Mammary epithelial cell (primary cell): ENCODE measurements at regions not wholly inside any gene's neighbourhood (a gene's known extent, or its start where the extent isn't known, plus 50 kb on each side); places are given as distances from the start of the nearest gene placed in this dataset.

ENCODE experiments used
- EZH2 ChIP-seq: IDR thresholded peaks from 2 replicates; pipeline ENCODE4 v1.6.1; 2012; ENCODE audit warnings: low read length, inconsistent platforms, borderline replicate concordance
- TF ChIP-seq, protein P1 (sequence below), 2 donors: IDR thresholded peaks in 1 of 2; conservative IDR thresholded peaks in 1 of 2; 2 replicates each; pipeline ENCODE4 v1.5.1; 2011 to 2012; ENCODE audit warnings: inconsistent platforms in 2 of 2, low read length in 2 of 2, mild to moderate bottlenecking in 2 of 2, control low read depth in 1 of 2, low read depth in 1 of 2; ENCODE audit not compliant: insufficient read depth in 1 of 2; ENCODE audit errors: extremely low read depth in 1 of 2

DNA sequence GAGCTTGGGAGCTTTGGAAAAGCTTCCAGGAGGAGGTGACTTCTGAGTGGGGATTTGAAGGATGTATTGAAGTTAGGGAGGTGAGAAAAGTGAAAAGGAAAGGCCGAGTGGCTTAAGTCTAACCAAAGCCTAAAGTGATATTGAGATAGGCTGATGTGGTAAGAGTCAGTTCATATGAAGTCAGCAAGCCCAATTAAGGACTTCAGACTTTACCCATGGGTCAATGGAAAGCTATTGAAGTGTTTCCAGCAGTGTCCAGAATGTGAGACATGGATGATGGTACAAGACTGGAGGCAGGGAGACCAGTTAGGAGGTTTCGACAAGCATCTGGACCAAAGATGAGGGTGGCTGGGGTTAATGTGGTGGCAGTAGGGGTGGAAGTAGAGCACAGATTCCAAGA lies 134.3 kb upstream of the WWC1 start:
- TF ChIP-seq EZH2 = no peak
- TF ChIP-seq, protein P1, sequence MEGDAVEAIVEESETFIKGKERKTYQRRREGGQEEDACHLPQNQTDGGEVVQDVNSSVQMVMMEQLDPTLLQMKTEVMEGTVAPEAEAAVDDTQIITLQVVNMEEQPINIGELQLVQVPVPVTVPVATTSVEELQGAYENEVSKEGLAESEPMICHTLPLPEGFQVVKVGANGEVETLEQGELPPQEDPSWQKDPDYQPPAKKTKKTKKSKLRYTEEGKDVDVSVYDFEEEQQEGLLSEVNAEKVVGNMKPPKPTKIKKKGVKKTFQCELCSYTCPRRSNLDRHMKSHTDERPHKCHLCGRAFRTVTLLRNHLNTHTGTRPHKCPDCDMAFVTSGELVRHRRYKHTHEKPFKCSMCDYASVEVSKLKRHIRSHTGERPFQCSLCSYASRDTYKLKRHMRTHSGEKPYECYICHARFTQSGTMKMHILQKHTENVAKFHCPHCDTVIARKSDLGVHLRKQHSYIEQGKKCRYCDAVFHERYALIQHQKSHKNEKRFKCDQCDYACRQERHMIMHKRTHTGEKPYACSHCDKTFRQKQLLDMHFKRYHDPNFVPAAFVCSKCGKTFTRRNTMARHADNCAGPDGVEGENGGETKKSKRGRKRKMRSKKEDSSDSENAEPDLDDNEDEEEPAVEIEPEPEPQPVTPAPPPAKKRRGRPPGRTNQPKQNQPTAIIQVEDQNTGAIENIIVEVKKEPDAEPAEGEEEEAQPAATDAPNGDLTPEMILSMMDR (conservative IDR thresholded peaks at IDR 0.05 in 1 of 2, IDR thresholded peaks at IDR 0.05 in 1 of 2; ENCODE audit: extremely low read depth in 1 of 2, insufficient read depth in 1 of 2, low read depth in 1 of 2, low read length in 2 of 2) = no peak
